T follicular helper cell (primary cell): ENCODE measurements at regions not wholly inside any gene's neighbourhood (a gene's known extent, or its start where the extent isn't known, plus 50 kb on each side); places are given as distances from the start of the nearest gene placed in this dataset.

Experiments used
- DNase-seq: peaks from one replicate; pipeline ENCODE4 v3.0.0-alpha.2; 2020; ENCODE audit warnings: low read depth

DNA sequence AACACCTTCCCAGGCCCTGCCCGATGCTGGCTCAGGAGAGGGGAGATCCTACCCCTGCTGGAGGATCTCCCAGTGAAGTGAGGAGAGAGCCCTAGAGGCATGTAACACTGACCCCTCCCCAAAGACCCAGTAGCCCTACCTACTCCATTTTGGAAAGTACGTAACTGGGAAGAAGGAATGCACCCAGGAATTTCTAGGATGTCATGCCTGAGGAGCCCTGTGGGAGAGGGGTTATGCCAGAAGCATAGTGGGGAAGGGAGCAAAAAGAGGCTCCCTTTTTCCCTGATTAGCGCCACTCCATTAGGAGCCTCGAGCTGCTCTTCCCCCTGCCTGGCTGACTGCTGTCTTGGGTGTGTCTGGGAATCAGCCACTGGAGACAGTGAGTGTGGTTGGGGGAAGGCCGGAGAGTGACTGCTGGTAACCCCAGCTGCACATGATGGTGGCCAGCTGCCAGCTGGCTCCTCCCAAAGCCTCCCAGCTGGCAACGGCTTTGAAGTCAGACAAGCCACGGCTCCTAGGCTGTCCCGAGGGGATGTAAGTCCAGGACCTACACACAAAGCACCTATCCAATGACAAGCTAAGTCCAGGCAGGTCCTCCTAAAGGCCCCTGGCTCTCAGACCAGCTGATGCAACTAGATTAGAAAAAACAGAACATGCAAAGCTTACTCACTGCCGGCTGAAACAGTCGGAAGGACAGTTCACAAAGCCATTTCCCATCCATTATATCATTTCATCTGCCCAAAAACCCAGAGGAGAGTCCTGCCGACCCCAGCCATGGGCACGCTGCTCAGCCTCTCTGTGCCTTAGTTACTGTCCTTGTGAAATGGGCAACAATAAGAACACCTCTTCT lies 136.5 kb upstream of the ABCA1 start:
- DNase-seq = no peak

DNA sequence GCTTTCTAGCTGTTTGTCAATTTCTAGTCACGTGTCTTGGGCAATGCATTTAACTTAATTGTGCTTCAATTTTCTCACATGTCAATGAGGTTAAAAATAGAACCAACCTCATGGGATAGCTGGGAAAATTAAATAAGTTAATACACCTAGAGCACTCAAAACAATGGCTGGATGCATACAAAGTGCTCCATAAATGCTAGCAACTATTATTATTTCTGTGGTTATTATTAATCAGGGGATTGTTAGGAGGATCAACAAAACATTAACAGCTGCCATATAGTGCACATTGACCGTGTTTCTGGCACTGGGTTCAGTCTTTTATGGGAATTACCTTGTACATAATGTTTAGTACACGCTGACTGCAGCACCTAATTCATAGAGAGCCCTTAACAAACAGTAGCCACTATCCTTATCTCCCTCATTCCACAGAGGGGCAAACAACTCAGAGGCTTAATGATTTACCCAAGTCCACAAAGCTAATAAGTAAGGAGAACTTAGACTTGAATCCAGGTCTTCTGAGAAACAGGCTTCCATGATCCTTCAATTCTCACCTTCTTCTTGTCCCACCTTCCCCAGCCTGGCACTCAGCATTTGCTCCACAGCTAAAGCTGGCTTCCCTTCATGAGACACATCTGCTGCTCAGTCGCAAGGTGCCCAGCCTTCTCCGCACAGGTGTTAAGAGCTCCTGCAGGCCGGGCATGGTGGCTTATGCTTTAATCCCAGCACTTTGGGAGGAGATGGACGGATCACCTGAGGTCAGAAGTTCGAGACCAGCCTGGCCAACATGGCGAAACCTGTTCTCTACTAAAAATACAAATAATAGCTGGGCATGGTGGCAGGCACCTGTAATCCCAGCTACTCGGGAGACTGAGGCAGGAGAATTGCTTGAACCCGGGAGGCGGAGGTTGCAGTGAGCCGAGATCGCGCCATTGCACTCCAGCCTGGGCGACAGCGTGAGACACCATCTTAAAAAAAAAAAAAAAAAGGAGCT lies 137.4 kb upstream of the ABCA1 start:
- DNase-seq = no peak

DNA sequence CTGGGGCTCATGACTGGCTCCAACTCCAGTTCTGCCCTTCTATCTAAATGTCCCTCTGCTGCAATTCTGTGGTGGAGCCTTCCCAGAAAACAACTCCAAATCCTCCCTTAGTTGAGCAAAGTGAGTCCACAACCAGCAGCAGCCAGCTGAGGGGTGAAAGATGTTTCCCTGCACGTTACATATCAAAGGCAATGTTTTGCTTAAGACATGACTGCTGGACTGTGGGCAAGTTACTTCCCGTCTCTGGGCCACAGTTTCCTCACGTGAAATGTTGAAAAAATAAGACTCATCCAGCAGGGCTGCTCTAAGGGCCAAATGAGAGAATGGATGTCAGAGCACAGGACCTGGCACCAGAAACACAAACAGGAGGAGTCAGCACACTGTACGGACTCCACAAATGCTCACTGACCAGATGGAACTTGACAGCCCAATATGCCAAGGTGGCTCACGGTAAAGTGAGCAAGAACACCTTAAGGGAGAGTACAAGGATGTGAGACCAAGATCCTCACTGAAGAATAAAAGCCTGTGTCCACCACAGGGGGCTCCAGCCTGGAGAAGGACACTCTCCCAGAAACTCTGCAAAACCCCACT lies 138.4 kb upstream of the ABCA1 start:
- no peak for DNase-seq

DNA sequence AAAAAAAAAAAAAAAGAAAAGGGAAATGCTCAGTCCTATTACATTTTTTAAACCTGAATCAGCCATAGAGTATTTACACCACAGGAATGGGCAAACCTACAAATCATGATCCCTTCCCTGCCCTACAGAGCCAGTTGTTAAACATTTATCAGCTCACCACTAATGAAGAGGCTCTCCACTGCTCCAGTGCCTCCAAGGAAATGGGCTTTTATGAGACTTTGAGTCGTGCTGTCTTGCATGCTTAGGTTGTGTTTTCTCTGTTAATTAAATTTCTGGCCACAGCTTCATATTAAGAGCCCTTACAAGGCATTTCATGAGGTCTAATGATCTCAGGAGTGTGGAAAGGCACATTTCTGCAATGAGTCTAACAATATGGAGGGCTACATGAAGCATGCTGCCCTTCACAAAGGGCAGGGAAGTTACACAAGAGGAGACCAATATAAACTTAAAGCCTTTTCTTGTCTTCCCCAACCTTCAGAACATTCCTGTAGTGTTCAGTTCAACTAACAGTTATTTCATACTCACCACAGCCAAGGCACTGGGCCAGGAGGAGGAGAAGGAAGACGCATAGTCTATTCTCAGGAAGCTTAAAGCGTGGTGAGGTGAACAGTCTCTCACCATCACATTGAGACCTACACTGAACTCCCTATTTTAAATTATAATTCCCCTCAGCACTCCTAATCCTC lies 140.1 kb upstream of the ABCA1 start:
- no peak for DNase-seq

DNA sequence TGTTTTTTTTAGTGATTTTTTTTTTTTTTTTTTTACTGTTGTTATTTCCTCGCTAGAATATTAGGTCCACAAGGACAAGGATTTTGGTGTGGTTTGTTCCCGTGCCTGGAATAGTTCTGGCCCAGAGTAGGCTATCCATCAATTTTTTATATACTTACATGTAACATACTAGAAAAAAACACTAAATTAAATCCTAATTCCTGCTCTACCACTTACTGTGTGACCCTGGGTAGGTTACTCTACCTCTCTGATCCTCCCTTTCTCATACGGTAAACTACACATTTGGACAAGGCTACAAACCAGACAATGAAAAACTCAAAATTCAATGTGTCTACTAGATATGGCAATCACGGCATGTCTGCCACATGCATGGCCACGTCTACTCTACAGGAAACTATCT lies 141.3 kb upstream of the ABCA1 start:
- no peak for DNase-seq

DNA sequence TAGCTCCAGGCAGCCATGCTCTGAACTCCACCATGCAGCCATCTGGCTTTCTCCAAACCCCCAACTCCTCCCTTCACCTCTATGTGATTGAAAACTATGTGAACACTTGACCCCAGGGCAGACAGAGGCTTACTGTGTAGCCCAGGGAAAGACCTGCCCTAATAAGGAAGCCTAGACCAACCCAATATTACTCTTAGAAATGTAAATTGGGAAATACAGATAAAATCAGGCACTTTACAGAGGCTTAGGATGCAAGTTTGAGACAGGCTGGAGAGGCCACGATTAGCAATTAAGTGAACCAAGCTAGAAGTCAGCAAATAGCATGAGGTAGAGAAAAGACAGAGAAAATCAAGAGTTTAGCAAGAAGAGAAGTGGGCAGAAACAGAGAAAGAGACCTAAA lies 141.7 kb upstream of the ABCA1 start:
- DNase-seq = no peak

DNA sequence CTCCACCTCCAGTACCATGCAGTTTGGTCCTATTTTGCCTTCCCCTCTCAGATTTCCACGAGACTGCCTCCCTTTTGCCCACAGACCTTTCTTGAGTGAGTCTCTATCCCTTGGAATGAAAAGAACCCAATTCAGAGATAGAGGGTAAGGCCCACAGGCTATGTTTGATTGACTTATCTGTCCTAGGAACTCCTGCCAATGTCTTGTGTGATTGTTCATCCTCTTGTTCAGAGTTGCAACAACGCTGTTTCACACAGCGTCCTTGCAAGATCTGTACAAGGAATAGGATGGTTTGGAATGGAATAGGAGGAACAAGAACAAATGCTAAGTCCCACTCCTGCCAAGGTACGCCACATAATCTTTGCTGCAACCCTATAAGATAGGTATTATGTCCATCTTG lies 142.2 kb upstream of the ABCA1 start:
- DNase-seq = no peak

DNA sequence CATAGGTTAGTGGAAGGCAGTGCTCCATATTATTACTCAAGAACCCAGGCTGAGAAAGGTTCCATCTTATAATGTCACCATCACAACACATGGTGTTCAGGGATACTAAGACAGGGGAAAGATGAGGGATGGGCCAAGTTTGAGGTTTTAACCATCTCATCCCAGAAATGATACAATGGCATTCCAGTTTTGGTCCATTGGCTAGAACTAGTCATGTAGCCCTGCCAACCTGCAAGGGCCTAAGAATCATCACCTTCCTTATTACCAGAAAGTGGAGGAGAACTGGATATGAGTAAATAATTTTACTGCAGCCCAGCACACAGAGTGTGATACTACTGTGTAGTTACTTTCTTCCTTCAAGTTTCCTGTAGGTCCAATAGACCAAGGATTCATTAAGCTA lies 144.5 kb upstream of the ABCA1 start:
- DNase-seq = no peak

DNA sequence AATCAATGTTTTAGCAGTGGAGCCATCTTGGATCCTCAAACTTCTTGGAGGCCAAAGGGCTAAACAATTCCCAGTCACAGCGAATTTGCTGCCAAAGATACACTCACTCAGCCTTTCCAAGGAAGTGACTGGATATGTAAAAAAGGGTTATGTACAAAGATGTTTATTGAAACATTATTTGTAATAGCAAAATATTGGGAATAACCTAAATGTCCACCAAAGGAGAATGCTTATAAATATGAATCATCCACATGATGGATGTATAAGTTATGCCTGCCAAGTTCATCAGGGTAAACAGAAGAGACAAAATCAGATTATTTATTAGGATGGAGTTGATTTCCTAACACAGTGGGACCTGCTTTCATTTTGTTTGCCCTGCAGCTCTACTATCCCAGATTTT lies 145.2 kb upstream of the ABCA1 start:
- no peak for DNase-seq

DNA sequence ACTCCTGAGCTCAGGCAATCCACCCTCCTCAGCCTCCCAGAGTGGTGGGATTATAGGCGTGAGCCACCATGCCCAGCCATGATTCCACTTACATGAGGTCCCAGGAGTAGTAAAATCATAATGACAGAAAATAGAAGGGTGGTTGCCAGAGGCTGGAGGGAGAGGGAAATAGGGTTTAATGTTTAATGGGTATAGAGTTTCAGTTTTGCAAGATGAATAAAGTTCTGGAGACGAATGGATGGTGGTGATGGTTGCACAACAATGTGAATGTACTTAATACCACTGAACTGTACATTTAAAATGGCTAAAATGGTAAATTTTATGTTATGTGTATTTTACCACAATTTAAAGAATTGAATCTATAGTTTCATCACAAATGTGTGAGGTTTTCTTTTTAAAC lies 146.5 kb upstream of the ABCA1 start:
- DNase-seq = no peak

DNA sequence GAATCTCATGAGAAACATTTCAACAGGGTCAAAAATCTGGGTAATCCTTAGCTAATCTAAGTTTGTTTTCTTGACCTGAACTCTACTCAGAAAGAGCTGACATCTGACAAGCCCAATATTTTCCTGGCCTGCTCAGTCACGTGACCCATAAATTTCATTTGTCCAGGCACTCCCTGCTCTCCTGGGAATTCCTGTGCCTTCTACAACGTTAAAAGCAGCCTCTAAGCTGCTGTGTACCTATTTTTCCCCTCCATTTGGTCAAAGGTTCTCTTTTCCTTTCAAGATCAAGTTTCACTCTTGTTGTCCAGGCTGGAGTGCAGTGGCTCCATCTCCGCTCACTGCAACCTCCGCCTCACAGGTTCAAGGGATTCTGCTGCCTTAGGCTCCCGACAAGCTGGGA lies 148.8 kb upstream of the ABCA1 start:
- DNase-seq = no peak

DNA sequence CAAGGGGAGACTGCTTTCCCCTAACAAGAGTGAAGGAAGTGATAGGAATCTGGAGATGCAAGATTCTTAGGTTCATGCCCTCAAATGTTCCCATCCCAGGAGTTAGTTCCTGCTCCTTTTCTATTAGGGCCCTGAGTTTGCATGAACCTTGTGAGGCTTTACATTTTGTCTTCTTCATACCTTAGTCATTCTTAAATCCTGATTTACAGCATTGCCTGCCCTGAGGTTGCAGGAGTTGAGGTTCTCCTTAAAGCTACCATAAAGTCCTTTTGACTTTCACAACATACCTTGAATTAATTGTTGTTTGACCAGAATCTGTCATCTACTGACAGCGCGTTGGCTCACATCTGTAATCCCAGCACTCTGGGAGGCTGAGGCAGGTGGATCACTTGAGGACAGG lies 151.5 kb upstream of the ABCA1 start:
- no peak for DNase-seq

DNA sequence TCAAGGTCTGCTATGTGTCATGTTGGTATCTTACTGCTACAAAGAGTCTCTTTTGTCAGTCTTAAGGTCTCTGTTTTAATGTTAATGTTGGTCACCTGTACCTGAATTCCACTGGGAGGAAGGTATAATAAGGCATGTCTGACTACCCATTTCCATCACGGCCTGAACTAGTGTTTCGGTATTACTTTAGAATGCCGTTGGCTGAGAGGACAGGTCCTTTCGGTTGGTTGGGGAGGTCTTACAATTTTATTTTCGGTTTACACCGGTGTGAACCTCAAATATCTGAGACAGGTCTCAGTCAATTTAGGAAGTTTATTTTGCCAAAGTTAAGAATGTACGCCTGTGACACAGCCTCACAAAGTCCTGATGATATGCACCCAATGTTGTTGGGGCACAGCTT lies 154.9 kb upstream of the ABCA1 start:
- no peak for DNase-seq

DNA sequence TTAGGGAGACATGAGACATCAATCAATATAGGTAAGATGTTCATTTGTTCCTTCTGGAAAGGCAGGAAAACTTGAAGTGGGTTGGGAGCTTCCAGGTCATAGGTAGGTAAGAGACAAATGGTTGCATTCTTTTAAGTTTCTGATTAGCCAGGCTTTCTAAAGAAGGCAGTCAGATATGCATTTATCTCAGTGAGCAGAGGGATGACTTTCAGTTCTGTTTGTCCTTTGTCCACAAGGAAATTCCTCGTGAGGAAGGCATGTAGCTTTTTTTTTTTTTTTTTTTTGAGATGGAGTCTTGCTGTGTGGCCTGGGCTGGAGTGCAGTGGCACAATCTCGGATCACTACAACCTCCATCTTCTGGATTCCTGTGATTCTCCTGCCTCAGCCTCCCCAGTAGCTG lies 155.3 kb upstream of the ABCA1 start:
- DNase-seq = no peak

DNA sequence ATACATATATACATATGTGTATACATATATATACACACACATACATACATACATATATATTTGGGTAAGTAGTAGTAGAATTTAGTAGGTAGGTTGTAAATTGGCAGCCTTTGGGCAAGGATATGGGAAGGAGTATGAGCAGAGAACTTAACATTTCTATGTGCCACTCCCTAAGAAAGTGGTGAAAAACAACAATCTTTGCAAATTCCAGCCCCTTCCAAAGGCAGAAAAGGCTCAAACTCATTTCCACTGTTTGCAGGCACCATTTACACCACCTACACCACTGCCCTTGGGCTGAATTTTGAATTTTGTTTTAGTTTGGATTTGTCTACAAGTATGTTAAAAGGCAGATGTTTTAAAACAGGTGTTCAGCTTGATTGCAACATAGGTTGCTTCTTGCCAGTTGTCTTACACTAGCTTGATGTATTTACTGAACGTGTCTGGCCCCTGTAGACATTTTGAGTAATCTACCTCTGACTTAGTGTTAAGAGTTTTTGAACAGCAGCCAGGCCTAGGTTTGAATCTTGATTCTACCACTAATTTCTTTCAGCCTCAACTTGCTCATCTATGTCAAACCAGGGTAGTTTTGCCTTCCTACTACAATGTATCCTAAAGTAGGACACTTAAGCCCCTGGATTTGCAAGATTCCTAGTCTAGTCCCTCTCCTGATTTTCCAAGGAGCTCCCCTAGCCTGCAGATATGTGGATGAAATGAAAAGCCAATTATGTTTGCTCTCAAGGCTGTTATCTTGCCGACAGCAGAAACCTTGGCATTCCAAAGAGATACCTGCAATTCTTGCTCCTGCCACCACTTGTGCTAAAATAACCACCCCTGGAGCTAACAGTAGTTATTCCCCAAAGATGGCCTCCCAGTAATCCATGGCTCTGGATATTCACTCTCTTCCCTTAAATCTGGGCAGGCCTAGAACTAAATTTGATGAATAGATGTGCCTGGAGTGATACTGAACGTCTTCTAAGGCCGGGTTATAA lies 156.2 kb upstream of the SLC44A1 start:
- DNase-seq = no peak

DNA sequence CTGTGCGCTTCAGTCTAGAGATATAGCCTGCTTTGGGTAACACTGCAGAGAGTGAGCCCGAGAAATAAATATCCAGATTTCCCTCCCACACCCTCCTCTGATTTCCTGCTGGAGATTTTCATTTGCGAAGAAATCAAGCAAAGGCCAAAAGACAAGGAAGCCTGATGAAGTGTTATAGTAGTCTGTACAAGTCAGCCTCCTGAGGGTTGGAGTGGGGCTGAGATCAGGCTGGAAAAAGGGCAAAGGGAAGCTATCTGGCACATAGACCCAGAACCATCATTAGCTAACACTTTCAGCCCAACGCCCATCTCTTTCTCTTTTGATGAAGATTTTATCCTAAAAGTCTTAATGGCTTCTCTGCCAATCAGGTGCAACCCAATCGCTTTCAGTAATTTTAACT lies 154.6 kb upstream of the SLC44A1 start:
- no peak for DNase-seq

DNA sequence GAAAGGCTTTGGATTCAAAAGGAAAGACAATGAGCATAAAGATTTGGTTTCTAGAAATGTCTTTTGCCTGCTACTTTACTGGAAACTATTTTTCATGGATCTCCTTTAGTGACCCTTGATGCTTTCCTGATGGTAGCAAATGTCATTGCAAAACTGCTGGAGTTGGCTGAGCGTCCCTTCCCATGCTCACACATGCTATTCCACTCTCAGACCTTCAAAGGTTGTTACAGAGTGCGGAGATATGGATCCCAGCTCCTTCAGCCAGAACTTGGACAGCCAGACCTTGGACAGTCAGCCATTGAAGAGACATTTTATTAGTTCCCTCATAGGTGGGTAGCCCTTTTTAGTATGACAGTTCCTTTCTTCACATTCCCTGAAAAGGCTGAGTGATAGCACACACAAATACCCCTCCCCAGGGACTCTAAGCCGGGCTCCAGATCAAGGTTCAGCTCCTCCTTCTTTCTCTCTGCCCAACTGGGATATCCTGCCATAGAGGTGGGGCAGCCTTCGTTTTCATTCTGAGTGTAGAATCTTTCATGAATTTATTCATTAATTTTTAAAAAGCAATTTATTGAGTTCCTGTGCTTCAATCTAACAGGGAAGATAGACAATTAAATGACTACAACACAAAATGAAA lies 153.3 kb upstream of the SLC44A1 start:
- DNase-seq = no peak

DNA sequence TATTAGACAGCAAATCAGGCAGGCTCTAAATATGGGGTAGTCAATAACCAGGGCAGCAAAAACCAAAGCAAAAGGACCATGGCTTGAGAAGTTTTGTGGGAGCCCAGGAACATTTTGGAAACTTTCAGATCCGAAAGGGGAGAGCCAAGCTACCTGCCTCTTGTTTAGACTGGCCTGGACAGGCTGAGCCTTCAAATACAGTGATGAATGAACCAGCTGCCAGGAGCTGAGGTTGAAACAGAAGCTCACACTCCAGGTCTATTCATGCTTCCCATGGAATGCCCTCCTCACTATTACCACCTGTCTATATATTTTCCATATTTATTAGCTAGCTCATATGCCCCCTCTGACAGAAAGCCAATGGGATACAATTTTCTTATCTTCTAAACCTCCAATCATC lies 150.8 kb upstream of the SLC44A1 start:
- DNase-seq = no peak

DNA sequence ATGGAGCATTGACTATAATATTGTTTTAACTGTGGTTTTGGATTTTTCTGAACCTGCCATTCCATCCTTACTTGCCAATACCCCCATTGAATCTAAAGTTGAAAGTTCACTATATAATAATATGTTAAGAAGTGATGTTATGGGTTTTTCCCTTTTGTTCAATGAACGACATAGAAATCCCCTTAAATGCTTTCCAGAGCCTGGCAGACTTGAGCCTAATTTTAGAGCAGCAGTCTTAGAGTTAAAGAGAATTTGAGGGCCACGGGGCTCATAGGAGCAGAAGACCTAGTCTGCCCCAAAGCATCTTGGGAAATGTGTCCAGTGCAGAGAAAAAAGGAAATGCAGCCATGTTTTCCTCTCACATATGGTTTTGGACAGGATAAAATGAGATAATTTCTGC lies 146.1 kb upstream of the SLC44A1 start:
- no peak for DNase-seq

DNA sequence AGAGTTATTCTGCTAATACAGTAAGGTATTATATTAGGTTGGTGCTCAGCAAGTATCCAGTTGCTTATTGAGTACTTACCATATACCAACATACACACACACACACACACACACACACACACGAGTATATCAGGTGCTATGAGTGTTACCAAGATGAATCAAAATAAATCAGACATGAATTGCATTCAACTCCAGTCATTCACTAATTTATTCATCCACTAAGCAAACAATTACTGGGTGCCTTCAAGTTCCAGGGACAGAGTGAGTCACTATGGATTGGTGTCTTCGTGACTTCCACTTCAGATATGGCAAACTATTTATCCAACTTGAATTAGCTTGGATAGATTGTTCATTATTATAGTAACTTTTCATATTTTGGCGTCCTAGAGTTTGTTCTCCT lies 140.7 kb upstream of the SLC44A1 start:
- DNase-seq = no peak
